NCI-H2196 treated with DMSO at 0.1 percent for 48 hours (cell line): ENCODE measurements at regions not wholly inside any gene's neighbourhood (a gene's known extent, or its start where the extent isn't known, plus 50 kb on each side); places are given as distances from the start of the nearest gene placed in this dataset.
"Not testable (repeated sequence)": the region's sequence is repeated elsewhere in the genome, so short reads cannot be mapped to it uniquely, and the experiment has no call there.

Experiments
- DNase-seq: peaks from one replicate; lab custom pipeline; 2025; ENCODE audit not compliant: unreplicated experiment; lab: John Stamatoyannopoulos, UW

DNA sequence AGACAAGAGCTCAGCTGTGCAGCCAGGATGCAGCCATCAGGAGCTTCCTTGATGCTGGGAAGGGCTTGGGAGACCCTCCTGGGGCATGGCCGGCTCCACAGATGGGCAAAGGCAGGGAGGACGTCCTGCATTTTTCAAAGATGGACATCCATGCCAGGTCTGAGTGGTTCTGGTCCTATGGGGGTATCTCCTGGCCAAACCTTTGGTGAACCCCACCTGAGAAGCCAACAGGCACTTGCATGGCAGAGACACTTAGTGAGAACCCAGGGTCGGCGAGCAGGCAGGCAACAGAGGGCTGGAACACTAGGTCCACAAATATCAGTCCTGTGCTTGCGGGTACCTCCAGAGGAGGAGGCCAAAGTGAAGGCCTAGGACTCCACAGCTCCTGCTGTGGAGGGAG is 70.0 kb downstream of the KCTD15 start:
- no peak for DNase-seq

DNA sequence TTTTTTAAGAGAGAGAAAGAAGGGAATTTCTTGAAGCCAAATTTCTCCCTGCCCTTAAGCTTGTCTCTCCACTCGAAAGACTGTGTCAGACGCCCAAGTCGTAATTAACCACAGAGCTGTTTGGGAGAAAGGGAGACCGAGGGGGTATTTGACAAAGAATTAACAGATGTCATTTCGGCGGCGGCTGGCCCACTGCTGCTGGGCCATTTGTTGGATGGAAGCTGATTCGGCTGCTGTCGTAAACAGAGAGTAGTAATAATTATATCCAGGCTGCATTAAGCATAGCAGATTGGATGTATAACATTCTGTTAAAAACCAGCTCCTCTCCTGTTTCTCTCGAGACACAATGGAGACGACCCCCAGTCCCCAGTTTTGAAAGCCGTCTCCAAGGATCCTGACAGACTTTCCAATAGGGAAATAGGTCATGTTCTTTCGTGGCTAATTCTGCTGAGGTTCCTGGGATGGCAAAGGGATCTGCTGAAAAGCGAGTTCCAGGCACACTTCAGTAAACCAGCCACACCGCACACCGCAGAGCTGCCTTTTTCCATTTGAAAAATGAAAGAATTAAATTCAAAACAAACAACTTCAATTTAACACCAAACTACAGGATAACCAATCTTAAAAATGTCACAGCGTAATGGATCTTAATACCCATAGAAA is 71.5 kb downstream of the KCTD15 start:
- DNase-seq: no peak

GRCh38 chr19:33868788-33869412 is 72.2 kb downstream of the KCTD15 start:
- no peak for DNase-seq

- not testable (repeated sequence) for DNase-seq
These were observed 73.7 kb downstream of the KCTD15 start for GRCh38 chr19:33870298-33870932.

DNA sequence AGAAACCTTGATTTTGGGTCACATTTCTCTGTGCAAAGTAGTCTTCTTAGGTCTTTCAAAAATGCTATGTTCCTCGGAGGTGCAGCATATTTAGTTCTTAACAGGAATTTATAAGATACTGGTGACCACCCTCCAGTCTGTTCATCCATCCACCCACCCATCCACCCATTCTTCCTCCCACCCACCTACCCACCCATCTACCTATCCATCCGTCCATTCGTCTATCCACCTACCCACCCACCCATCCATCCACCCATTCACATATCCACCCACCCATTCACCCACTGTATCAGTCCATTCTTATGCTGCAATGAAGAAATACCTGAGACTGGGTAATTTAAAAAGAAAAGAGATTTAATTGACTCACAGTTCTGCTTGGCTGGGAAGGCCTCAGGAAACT is 74.9 kb downstream of the KCTD15 start:
- no peak for DNase-seq

DNA sequence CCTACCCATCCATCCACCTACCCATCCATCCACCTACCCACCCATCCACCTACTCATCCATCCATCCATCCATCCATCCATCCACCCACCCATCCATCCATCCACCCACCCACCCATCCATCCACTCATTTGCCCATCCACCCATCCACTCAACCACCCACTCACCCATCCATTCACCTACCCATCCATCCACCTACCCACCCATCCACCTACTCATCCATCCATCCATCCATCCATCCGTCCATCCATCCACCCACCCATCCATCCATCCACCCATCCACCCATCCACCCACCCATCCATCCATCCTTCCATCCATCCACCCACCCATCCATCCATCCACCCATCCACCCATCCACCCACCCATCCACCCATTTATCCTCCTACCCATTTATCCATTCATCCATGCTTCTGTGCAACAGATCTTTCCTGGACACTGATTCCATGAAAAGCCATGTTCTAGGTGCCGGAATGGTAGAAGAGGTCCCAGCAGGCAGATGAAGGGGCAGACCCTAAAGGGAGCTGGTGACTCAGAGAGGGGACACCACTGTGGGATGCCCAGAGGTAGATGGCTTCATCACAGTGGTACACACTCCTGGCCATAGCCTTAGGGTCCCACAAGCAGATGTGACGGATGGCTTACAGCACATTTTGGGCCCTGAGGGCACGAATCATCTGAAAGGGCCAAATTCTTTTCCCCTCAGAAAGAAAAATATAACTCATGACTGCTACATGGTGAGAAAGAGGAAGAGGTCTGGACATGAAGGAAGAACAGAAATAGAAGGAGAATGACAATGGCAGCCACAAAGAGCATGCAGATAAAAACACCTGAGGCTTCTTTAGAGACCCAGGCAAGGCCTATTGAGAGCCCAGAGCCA is 76.0 kb downstream of the KCTD15 start:
- DNase-seq: no peak

- no peak for DNase-seq
These were observed 78.4 kb downstream of the KCTD15 start for GRCh38 chr19:33875071-33875470.

- no peak for DNase-seq
These were observed 79.5 kb downstream of the KCTD15 start for GRCh38 chr19:33876192-33876591.

DNA sequence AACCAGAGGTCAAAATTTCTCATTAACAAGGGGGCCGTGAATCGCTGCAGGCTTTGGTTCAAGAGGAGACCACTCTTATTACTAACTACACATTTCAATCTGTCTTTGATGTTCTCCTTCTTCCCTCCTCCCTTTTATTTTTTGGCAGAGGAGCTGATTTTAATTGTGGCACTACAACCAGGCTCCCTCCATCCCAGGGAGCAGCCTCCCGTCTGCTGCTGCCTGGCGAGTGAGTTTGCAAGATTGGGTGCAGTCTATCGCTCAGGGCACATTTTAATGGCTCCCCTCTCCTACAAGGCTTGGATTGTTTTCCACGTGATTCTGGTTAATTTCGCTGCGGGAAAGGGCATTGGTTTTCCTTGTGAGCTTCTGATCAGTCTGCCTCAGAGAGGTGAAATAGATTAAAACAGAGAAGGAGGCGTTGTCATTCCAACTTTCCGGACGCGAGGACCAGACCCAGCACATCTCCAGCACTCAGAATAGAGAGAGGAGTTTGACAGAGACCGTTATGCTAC is 81.4 kb downstream of the KCTD15 start:
- DNase-seq: no peak

GRCh38 chr19:33878910-33879810 is 82.5 kb downstream of the KCTD15 start:
- DNase-seq: no peak

- no peak for DNase-seq
These were observed 83.3 kb downstream of the KCTD15 start for GRCh38 chr19:33879818-33880575.

DNA sequence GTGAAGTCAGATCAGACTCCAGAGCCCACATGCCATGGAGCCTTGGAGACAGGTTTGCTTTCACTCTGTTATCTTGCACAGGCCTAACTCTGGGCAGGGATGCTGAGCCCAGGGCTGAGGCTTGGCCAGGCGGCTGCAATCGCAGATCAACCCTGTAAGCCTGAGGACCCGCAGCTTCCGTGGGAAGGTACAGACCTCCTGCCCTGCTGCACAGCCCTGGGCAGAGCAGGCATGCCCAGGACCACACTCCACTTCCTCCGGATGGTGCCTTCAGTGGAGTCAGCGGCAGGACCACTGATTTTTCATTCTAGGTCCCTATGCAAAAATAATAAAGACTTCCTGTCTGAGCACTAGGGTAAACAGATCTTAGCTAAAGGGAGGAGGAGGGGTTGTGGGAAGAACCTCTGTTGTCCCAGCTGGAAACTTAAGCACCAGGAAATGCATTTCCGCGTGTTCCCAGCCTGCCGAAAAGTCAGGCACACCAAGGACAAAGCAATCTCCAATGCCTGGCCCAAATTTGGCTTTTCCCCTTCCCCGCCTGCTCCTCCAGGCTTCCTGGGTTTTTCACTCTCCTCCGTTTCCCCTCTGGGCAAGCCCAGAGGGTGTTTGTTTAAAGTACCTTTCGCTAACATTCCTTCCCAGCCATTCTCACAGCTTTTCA is 87.3 kb downstream of the KCTD15 start:
- no peak for DNase-seq

DNA sequence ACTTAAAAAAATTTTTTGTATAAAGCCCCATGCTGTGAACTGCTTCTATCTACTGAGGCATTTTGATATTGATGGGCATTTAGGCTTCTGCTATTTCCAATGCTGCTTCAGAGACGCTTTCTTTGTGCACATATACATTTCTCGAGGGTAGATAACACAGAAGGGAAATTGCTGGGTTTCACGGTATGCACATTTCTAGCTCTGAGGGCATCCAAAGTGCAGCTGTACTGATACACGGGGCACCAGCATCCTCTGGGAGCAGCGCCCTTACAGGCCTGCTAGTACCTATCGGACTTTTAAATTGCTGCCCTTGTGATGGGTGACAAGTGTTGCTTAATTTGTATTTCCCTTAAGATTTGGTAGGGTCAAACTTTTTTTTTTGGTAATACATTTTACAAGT is 88.6 kb downstream of the KCTD15 start:
- DNase-seq: no peak

- DNase-seq: no peak
These were observed 91.2 kb downstream of the KCTD15 start for GRCh38 chr19:33887891-33888290.

DNA sequence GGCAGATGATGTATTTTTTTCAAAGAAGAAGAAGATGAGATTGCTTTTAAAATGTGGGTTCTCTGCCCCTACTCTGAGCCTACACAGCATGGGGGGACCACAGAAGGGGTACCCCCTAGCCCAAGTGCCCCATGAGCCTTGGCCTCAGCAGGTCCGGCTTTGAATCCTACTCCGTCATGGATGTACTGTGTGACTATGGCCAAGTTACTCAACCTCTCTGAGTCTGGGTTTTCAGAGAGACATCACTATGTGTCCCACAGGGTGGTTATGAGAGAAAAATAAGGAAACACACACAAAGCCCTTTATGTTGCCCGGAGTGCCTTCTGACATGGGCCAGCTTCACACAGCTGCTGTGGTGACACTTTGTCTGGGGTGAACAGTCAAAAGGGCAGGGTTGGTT is 92.0 kb downstream of the KCTD15 start:
- no peak for DNase-seq

GRCh38 chr19:33890569-33890968 is 93.9 kb downstream of the KCTD15 start:
- no peak for DNase-seq

DNA sequence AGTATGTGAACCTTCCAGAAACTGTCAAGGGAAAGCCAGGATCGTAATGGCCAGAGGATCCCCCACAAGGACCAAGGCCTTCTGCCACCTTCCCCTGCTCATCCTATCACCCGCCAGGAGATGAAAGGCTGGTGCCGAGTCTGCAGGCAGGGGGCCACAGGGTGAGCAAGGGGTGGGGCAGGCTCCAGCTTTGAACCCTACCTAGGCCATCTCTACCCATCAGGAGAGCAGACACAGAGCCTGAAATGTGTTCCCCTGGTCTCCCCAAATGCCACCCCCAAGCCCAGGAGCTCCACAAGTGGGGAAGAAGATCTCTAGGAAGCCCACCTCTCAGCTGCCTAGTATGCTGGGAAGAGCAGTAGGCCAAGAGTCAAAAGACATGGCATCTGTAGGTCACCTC is 95.1 kb downstream of the KCTD15 start:
- DNase-seq: no peak

DNA sequence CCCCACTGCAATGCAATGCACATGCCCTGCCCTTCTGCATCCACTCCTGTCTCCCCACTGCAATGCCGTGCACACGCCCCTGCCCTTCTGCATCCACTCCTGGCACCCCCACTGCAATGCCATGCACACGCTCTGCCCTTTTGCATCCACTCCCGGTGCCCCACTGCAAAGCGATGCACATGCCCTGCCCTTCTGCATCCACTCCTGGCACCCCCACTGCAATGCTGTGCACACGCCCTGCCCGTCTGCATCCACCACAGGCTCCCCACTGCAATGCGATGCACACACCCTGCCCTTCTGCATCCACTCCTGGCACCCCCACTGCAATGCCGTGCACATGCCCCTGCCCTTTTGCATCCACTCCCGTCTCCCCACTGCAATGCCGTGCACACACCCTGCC is 98.1 kb downstream of the KCTD15 start:
- no peak for DNase-seq

DNA sequence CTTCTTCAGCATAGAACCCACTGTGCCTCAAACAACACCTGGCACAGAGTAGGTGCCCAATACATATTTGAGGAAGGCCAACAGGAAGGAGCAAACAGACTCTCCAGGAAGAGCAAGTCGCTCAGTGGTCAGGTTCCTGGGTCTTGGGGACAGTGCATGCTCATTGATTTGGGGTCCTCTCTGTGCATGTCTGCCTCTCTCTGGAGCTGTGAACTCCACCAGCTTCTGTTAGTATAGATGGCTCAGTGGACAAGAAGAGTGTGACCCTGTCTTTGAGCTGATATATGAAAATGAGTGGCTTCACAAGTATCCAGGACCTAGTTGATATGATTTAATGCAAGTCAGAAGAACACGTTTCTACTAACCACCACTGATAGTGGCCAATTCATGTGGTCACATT is 98.7 kb downstream of the KCTD15 start:
- DNase-seq: no peak
